Activated naive CD4-positive, alpha-beta T cell treated with anti-CD3 and anti-CD28 coated beads for 36 hours (primary cell): ENCODE measurements at regions not wholly inside any gene's neighbourhood (a gene's known extent, or its start where the extent isn't known, plus 50 kb on each side); places are given as distances from the start of the nearest gene placed in this dataset.

Experiments
- CTCF ChIA-PET: fragments of 350-600 bp; sonication (Branson Sonifier 250); formaldehyde crosslinking; loops from one replicate; lab custom pipeline; 2021; ENCODE audit warnings: antibody characterized with exemption; lab: Charles Lee
- DNase-seq: peaks from one replicate; pipeline ENCODE4 v3.0.0-alpha.2; 2020
- H3K27ac Mint-ChIP-seq: one replicate; pipeline ENCODE4 v1.8.0; 2021; ENCODE audit warnings: mild to moderate bottlenecking, mixed read lengths
- H3K27me3 Mint-ChIP-seq: one replicate; pipeline ENCODE4 v1.8.0; 2021; ENCODE audit warnings: low read depth, mixed read lengths
- H3K36me3 Mint-ChIP-seq: one replicate; pipeline ENCODE4 v1.8.0; 2021; ENCODE audit warnings: low read depth, mixed read lengths
- H3K4me1 Mint-ChIP-seq: one replicate; pipeline ENCODE4 v1.8.0; 2021; ENCODE audit warnings: low read depth, mixed read lengths
- H3K4me3 Mint-ChIP-seq: one replicate; pipeline ENCODE4 v1.8.0; 2021; ENCODE audit warnings: mild to moderate bottlenecking, moderate library complexity, mixed read lengths
- H3K9me3 Mint-ChIP-seq: one replicate; pipeline ENCODE4 v1.8.0; 2021; ENCODE audit warnings: mixed read lengths
- intact Hi-C: fragments of 100-400 bp; cut with micrococcal nuclease; formaldehyde crosslinking; loops from one replicate; pipeline ENCODE4 v1.15.1; 2023

DNA sequence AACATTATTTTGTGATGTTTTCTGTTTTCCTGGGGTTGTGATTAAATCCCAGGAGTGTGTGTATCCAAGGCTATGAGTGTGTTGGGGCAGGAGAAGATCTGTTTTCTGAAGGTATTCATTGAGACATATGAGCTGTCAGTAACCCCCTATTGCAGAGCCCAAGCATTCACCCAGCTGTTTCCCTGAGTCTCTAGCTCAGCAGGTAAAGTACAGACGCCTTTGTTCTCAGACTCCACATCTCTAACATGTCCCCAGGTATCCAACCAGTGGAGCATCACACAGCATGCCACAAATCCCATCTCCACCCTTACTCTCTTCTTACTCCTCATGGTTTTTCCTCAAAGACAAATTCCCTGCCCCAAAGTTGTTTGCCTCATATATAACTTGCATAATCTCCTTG is 213.6 kb downstream of the PCDH20 start:
- Mint-ChIP-seq H3K27ac (no peak overlapping the region), H3K9me3 (peaks cover 4% of the 10 kb centered on the region), H3K36me3 (no peaks in the 10 kb centered on the region), H3K4me3 (no peak overlapping the region), H3K4me1 (no peaks in the 10 kb centered on the region), H3K27me3 (no peaks in the 10 kb centered on the region)
- no peak for DNase-seq
- intact Hi-C loops: no loop called here
- CTCF ChIA-PET: interaction anchor here (0.6 kb wide), 1 partner anchor 1101 kb away, joined by 4 read pairs; no protein-coding TSS in a partner anchor

DNA sequence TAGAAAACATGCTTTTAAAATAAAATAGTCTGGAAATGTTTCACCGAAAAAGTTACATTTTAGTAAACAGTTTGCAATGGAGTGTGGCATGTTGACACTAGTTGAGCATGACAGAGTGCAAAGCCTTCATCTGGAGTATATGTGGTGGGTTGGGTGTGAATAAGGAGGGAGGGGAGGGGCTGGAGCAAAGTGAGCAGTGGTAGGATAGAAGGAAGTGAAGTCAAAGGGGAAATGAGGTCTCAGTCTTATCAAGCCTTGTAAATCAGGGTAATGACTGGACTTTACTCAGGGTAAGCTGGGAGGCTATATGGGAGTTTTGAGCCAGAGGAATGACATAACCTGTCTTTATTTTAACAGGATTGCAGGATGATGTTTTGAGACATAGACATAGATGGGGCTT is 222.8 kb downstream of the PCDH20 start:
- Mint-ChIP-seq H3K27me3 (no peaks in the 10 kb centered on the region), H3K36me3 (no peaks in the 10 kb centered on the region), H3K9me3 (peaks cover 8% of the 10 kb centered on the region), H3K4me1 (no peaks in the 10 kb centered on the region), H3K27ac (no peak overlapping the region), H3K4me3 (no peak overlapping the region)
- no peak for DNase-seq
- intact Hi-C loops: no loop called here
- CTCF ChIA-PET: no interaction called here

DNA sequence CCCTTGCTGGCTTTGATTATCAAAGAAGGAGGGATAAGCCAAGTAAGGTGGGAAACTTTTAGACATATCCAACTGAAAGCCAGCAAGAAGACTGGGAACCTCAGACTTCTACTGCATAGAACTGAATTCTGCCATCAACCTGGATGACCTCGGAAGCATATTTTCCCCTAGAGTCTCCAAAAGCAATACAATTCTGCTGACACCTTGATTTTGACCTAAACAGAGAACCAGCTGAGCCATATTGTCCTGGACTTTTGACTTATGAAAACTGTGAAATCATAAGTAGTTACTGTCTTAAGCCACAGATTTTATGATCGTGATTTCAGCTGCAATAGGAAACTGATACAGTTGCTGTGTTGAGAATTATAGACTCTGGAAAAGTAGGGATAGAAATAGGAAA is 227.6 kb downstream of the PCDH20 start:
- no peak overlapping the region for H3K4me3 Mint-ChIP-seq
- H3K9me3 Mint-ChIP-seq: peaks cover 13% of the 10 kb centered on the region
- no peak overlapping the region for H3K27ac Mint-ChIP-seq
- H3K27me3 Mint-ChIP-seq: no peaks in the 10 kb centered on the region
- no peaks in the 10 kb centered on the region for H3K4me1 Mint-ChIP-seq
- no peaks in the 10 kb centered on the region for H3K36me3 Mint-ChIP-seq
- CTCF ChIA-PET: no interaction called here
- no peak for DNase-seq
- intact Hi-C loops: no loop called here

DNA sequence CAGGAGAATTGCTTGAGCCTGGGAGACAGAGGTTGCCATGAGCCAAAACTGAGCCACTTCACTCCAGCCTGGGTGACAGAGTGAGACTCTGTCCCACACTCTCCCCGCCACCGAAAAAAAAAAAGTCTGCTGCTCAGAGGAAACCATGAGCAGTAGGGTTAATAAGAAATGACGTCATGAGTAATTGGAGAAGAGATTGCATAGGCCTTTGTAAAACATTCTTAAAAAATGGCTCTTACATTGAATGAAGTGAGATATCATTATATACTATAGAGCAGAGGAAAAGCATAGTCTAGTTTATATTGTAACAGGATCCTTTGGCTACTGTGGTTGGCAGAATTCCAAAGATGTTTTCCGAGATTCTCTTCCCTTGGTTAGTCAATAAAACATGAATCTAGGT is 228.2 kb downstream of the PCDH20 start:
- H3K4me3 Mint-ChIP-seq: no peak overlapping the region
- intact Hi-C loops: no loop called here
- CTCF ChIA-PET: no interaction called here
- H3K9me3 Mint-ChIP-seq: peaks cover 13% of the 10 kb centered on the region
- no peak for DNase-seq
- H3K27ac Mint-ChIP-seq: no peak overlapping the region
- H3K27me3 Mint-ChIP-seq: no peaks in the 10 kb centered on the region
- no peaks in the 10 kb centered on the region for H3K4me1 Mint-ChIP-seq
- no peaks in the 10 kb centered on the region for H3K36me3 Mint-ChIP-seq

DNA sequence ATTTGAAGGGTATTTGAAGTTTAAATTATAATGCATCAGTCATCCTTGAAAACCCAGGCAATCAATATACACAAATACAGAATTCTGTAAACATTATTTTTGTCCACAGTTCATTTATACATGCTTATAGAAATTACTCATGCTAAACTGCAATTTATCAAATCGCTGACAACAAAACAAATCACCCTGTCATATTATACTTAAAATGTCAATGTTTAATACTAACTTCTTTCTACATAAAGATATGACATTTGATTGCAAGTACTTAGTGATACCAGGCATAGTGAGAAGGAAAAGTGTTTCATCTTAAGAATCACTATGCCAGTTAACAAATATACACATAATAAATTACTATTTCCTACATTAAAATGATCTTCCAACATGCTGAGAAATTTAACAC is 232.0 kb downstream of the PCDH20 start:
- intact Hi-C loops: no loop called here
- no peak overlapping the region for H3K4me3 Mint-ChIP-seq
- H3K36me3 Mint-ChIP-seq: no peaks in the 10 kb centered on the region
- CTCF ChIA-PET: no interaction called here
- H3K9me3 Mint-ChIP-seq: peaks cover 11% of the 10 kb centered on the region
- no peak for DNase-seq
- H3K27me3 Mint-ChIP-seq: no peaks in the 10 kb centered on the region
- H3K4me1 Mint-ChIP-seq: no peaks in the 10 kb centered on the region
- no peak overlapping the region for H3K27ac Mint-ChIP-seq

DNA sequence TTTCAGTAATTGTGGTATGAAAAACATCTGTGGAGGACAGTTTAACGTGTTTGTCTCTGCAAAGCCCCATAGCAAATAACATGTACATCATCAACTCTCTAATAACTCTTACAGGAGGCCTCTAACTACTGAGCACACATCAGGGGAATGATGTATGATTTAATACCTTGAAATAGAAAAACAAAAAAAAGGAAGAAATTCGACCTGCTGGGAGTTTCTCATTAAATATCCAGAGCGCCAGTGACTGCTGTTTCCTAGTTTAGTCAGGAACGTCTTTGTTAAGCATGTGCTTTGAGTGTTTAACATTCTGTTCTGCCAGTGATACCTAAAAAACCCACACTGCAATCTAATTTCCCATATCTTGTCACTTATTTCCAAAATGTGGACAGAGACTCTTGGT is 235.4 kb downstream of the PCDH20 start:
- Mint-ChIP-seq H3K36me3 (no peaks in the 10 kb centered on the region), H3K9me3 (peaks cover 3% of the 10 kb centered on the region), H3K27ac (no peak overlapping the region), H3K4me1 (no peaks in the 10 kb centered on the region), H3K27me3 (no peaks in the 10 kb centered on the region), H3K4me3 (no peak overlapping the region)
- CTCF ChIA-PET: no interaction called here
- DNase-seq: no peak
- intact Hi-C loops: no loop called here

DNA sequence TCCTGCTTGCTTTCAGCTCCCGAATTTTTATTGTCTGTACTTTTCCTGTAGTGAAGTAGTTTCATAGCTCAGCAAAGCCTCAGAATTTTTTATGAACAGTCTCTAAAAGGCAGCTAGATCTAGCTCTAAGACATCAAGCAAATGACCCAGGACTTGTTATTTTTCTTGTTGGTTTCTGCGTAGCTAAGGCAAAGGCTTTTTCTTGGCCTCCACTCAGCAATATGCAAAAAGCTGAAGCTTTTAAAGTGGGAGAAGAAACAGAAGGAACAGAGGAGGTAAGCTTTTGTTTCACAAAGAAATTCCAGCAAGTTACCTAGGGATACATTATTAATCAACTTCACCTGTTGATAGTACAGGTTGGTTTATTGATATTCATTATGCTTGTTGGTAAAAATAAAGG is 235.9 kb downstream of the PCDH20 start:
- intact Hi-C loops: no loop called here
- Mint-ChIP-seq H3K36me3 (no peaks in the 10 kb centered on the region), H3K27me3 (no peaks in the 10 kb centered on the region), H3K4me3 (no peak overlapping the region), H3K9me3 (peaks cover 3% of the 10 kb centered on the region), H3K4me1 (no peaks in the 10 kb centered on the region), H3K27ac (no peak overlapping the region)
- CTCF ChIA-PET: no interaction called here
- no peak for DNase-seq

DNA sequence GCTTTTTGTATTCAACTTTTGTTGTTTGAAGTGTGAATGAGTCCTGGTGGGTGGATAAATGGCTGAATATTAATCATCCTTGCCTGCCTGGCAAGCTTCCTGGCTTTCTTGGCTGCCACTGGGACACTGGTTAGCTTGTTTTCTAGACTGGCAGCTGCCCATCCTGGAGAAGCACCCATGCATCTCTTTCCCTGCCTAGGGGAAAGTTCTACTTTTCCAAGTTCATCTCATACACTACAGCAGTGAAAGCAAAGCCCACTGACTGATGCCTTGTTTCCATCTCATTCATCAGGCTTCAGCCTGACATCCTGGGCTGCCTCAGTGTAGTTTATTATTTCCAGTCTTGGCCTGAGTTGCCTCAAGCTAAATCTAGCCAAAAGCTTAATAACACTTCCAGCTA is 244.8 kb downstream of the PCDH20 start:
- Mint-ChIP-seq H3K4me1 (no peaks in the 10 kb centered on the region), H3K36me3 (no peaks in the 10 kb centered on the region), H3K27me3 (no peaks in the 10 kb centered on the region), H3K9me3 (peaks cover 3% of the 10 kb centered on the region), H3K27ac (no peak overlapping the region), H3K4me3 (no peak overlapping the region)
- intact Hi-C loops: no loop called here
- no peak for DNase-seq
- CTCF ChIA-PET: no interaction called here

DNA sequence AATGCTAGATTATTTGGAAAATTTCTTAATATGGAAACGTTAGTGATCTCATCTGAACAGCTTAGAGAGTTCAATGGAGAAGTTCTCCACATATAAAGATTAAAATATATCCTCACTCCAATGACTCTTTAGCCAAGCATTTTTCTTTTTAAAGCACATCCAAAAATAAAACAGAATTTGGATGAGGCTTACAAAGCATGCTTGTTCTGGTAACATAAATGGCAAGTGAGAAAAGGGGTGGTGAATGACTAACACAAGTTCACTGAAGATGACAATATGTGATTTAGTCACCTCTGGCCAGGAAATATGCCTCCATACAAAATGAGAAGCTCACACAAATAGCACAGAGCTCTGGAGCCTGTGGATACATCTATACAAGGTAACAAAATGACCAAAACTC is 253.0 kb downstream of the PCDH20 start:
- Mint-ChIP-seq H3K4me3 (no peak overlapping the region), H3K4me1 (no peaks in the 10 kb centered on the region), H3K27me3 (no peaks in the 10 kb centered on the region), H3K27ac (no peak overlapping the region), H3K9me3 (no peaks in the 10 kb centered on the region), H3K36me3 (no peaks in the 10 kb centered on the region)
- CTCF ChIA-PET: no interaction called here
- no peak for DNase-seq
- intact Hi-C loops: no loop called here

DNA sequence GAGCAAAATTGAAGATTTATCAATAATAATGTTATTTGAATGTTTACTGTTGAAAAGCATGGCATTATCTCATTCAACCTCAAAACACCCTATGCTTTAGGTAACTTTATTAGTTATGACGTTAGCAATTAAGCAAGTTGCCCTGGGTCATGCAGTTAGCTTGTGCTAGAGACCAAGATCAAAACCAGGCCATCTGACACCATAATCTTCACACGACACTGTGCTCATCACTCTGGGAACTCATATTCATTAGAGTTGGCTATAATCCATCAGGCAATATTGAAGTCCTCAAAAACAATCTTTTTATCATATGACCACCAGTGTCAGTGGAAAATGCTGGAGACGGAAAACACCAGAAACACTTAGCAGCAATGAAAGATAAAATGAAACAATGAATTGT is 253.5 kb downstream of the PCDH20 start:
- Mint-ChIP-seq H3K27ac (no peak overlapping the region), H3K27me3 (no peaks in the 10 kb centered on the region), H3K36me3 (no peaks in the 10 kb centered on the region), H3K9me3 (peaks cover 3% of the 10 kb centered on the region), H3K4me3 (no peak overlapping the region), H3K4me1 (no peaks in the 10 kb centered on the region)
- CTCF ChIA-PET: no interaction called here
- DNase-seq: no peak
- intact Hi-C loops: no loop called here

DNA sequence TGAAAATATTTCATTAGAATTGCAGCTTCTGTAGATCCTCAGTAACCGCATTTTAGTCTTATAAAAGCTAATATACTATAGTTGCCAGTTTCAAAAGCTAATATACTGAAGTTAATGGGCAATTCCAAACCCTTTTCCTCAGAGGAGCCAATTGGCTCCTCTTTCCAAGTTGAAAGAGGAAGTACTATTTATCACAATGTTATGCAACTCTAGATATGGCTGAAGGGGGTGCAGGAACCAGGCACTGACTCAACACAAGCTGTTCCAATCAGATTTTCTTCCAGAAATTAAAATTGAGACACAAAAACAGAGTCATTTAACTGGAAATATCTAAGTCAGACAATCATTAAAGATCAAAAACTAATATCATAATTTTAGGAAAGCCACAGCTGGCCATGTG is 258.9 kb downstream of the PCDH20 start:
- no peaks in the 10 kb centered on the region for H3K4me1 Mint-ChIP-seq
- peaks cover 3% of the 10 kb centered on the region for H3K9me3 Mint-ChIP-seq
- no peak for DNase-seq
- H3K27ac Mint-ChIP-seq: no peak overlapping the region
- CTCF ChIA-PET: interaction anchor here (1.1 kb wide), 1 partner anchor 44 kb away, joined by 3 read pairs; no protein-coding TSS in a partner anchor
- H3K4me3 Mint-ChIP-seq: no peak overlapping the region
- no peaks in the 10 kb centered on the region for H3K27me3 Mint-ChIP-seq
- no peaks in the 10 kb centered on the region for H3K36me3 Mint-ChIP-seq
- intact Hi-C loops: no loop called here

DNA sequence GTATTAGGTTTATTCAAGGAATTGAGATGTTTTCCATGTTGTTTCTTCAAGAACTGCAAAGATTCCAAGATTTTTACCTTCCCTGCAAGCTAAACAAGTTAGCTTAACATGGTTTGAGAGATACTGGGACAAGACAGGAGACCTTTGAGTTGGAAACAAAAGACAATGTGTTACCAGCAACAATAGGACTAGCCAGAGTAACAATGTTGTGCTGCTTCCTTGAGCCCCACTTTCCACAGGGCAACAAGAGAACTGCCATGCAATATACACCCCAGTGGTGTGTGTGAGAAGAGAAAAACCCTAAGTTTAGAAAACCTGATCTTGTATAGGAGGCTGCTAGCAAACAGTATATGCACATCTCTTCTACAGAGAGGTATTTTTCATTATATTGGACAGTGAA is 264.6 kb downstream of the PCDH20 start:
- intact Hi-C loops: no loop called here
- no peak overlapping the region for H3K27ac Mint-ChIP-seq
- no peak overlapping the region for H3K4me3 Mint-ChIP-seq
- no peaks in the 10 kb centered on the region for H3K9me3 Mint-ChIP-seq
- no peaks in the 10 kb centered on the region for H3K27me3 Mint-ChIP-seq
- DNase-seq: no peak
- H3K4me1 Mint-ChIP-seq: no peaks in the 10 kb centered on the region
- no peaks in the 10 kb centered on the region for H3K36me3 Mint-ChIP-seq
- CTCF ChIA-PET: no interaction called here

DNA sequence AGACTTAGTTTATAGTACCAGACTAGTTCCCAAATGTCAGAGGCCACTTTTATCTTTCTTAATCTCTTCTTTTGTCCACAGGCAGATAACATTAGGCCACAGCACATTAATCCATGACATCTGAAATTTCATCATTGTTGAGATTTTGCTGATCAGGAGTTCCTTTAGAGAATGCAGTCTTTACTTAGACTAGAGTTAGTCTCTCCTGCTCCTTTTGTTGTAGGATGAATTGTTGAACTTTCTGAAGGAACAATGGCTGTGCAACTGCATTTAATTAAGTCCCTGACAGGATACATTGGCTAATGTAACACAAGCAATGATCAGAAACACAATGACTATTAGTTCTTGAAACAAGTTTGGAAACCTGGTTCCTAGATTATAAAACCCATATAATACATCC is 266.3 kb downstream of the PCDH20 start:
- no peak overlapping the region for H3K4me3 Mint-ChIP-seq
- intact Hi-C loops: no loop called here
- no peaks in the 10 kb centered on the region for H3K36me3 Mint-ChIP-seq
- no peak for DNase-seq
- H3K27me3 Mint-ChIP-seq: no peaks in the 10 kb centered on the region
- H3K27ac Mint-ChIP-seq: no peak overlapping the region
- CTCF ChIA-PET: no interaction called here
- peaks cover 6% of the 10 kb centered on the region for H3K9me3 Mint-ChIP-seq
- no peaks in the 10 kb centered on the region for H3K4me1 Mint-ChIP-seq
